Right renal cortex interstitium (tissue), 3 donors: ENCODE measurements at regions not wholly inside any gene's neighbourhood (a gene's known extent, or its start where the extent isn't known, plus 50 kb on each side); places are given as distances from the start of the nearest gene placed in this dataset.
"Not testable (repeated sequence)": the region's sequence is repeated elsewhere in the genome, so short reads cannot be mapped to it uniquely, and the experiment has no call there.

ENCODE experiments used
- DNase-seq, 3 donors: peaks; one replicate each; pipeline ENCODE4 v3.0.0-alpha.2; 2013; ENCODE audit warnings: low read depth in 3 of 3, low spot score in 2 of 3

GRCh38 chr4:52483186-52483890, 175.8 kb downstream of the USP46 start:
- peak in 2 of 3 donors; percentile 38 to 53 for DNase-seq

- DNase-seq: no peak
These were observed 151.3 kb downstream of the USP46 start for GRCh38 chr4:52507774-52508173.

- DNase-seq: no peak
These were observed 148.0 kb downstream of the USP46 start for GRCh38 chr4:52510939-52511565.

GRCh38 chr4:52511825-52512224, 147.3 kb downstream of the USP46 start:
- DNase-seq: no peak

- no peak for DNase-seq
These were observed 146.8 kb downstream of the USP46 start for GRCh38 chr4:52512291-52512690.

- not testable (repeated sequence) for DNase-seq
These were observed 137.0 kb downstream of the USP46 start for GRCh38 chr4:52522093-52522492.

GRCh38 chr4:52529983-52530382, 129.1 kb downstream of the USP46 start:
- DNase-seq: no peak

GRCh38 chr4:52535793-52536192, 123.3 kb downstream of the USP46 start:
- no peak for DNase-seq
